HCT116 (cell line): ENCODE measurements at regions not wholly inside any gene's neighbourhood (a gene's known extent, or its start where the extent isn't known, plus 50 kb on each side); places are given as distances from the start of the nearest gene placed in this dataset.

Source experiments
- ATAC-seq: fragments of 200-7000 bp; cut with Tn5 transposase; 2 replicates; pipeline ENCODE4 v1.9.1; 2020; ENCODE audit warnings: mild to moderate bottlenecking, moderate library complexity
- BruUV-seq: library from RNA; stranded (reverse); fragments of 400-500 nt; replicated peaks from 2 replicates; lab custom pipeline; 2021; lab: Mats Ljungman, UMichigan
- CTCF ChIA-PET: fragments of 300-600 bp; sonication (Branson Sonifier 250); formaldehyde crosslinking; loops from one replicate; lab custom pipeline; 2021; ENCODE audit warnings: antibody characterized with exemption; lab: Charles Lee
- POLR2A ChIA-PET: fragments of 300-600, 350-600 bp; sonication (Branson Sonifier 250); formaldehyde crosslinking; loops from one replicate; lab custom pipeline; 2021; ENCODE audit warnings: antibody characterized with exemption; lab: Charles Lee
- RAD21 ChIA-PET, 2 experiments: fragments of 300-600 bp; sonication (Branson Sonifier 250); formaldehyde crosslinking; loops; one replicate each; lab custom pipeline; 2023; ENCODE audit warnings: low total read pairs in 2 of 2; ENCODE audit not compliant: uncharacterized antibody in 2 of 2, unreplicated experiment in 2 of 2, low non-redundant PET in 1 of 2; lab: Charles Lee
- DNase-seq: peaks from one replicate; pipeline ENCODE4 v3.0.0-alpha.2; 2010; ENCODE audit warnings: low read depth, low spot score
- H2AFZ ChIP-seq: fragments of 200-600 bp; shearing (Covaris generic), sonication (generic); 2 replicates; pipeline ENCODE4 v1.6.1; 2017; ENCODE audit warnings: low read depth, mixed run types, mixed read lengths, antibody characterized with exemption, low read length; ENCODE audit not compliant: poor library complexity, severe bottlenecking
- H3K27ac ChIP-seq: 2 replicates; pipeline ENCODE4 v1.5.1; 2012; ENCODE audit warnings: low read depth, low read length
- H3K27me3 ChIP-seq: fragments of 200-600 bp; sonication (generic); 2 replicates; pipeline ENCODE4 v1.6.1; 2016; ENCODE audit warnings: mixed run types, low read length, mixed read lengths; ENCODE audit not compliant: insufficient read depth
- H3K36me3 ChIP-seq, 2 experiments: fragments of 200-500 bp in 1 of 2; fragments of 200-600 bp in 1 of 2; sonication (Bioruptor generic) in 1 of 2; sonication (generic) in 1 of 2; 2 replicates each; pipeline versions ENCODE4 v1.5.1 to v1.6.1; 2014 to 2016; ENCODE audit warnings: low read length in 2 of 2, inconsistent platforms in 1 of 2, mixed read lengths in 1 of 2, mixed run types in 1 of 2; ENCODE audit not compliant: insufficient read depth in 2 of 2, control insufficient read depth in 1 of 2
- H3K4me1 ChIP-seq, 2 experiments: fragments of 200-600 bp in 1 of 2; sonication (generic) in 1 of 2; 2 replicates each; pipeline versions ENCODE4 v1.5.1 to v1.6.1; 2012 to 2017; ENCODE audit warnings: low read length in 2 of 2, inconsistent platforms in 1 of 2, mild to moderate bottlenecking in 1 of 2, mixed read lengths in 1 of 2, mixed run types in 1 of 2, moderate library complexity in 1 of 2; ENCODE audit not compliant: insufficient read depth in 2 of 2, control insufficient read depth in 1 of 2
- H3K4me2 ChIP-seq: fragments of 200-600 bp; sonication (generic); 2 replicates; pipeline ENCODE4 v1.6.1; 2017; ENCODE audit warnings: mixed run types, low read length, mixed read lengths
- H3K4me3 ChIP-seq, 2 experiments: fragments of 200-600 bp in 1 of 2; sonication (generic) in 1 of 2; replicated peaks in 1 of 2; 2 replicates each; pipeline ENCODE4 v1.5.1; 2011 to 2016; ENCODE audit warnings: low read length in 2 of 2, control low read depth in 1 of 2, low read depth in 1 of 2, mild to moderate bottlenecking in 1 of 2, mixed read lengths in 1 of 2, mixed run types in 1 of 2
- H3K79me2 ChIP-seq: fragments of 200-600 bp; sonication (generic); 2 replicates; pipeline ENCODE4 v1.6.1; 2017; ENCODE audit warnings: mild to moderate bottlenecking, mixed run types, low read length, moderate library complexity, mixed read lengths; ENCODE audit not compliant: insufficient read depth
- H3K9ac ChIP-seq: fragments of 200-600 bp; sonication (generic); 2 replicates; pipeline ENCODE4 v1.6.1; 2016; ENCODE audit warnings: low read length, mixed read lengths
- H3K9me2 ChIP-seq: fragments of 200-600 bp; sonication (generic), shearing (Covaris generic); 2 replicates; pipeline ENCODE4 v1.6.1; 2017; ENCODE audit warnings: mixed run types, mild to moderate bottlenecking, moderate library complexity; ENCODE audit not compliant: insufficient read depth
- H3K9me3 ChIP-seq, 2 experiments: fragments of 200-500 bp in 1 of 2; fragments of 200-600 bp in 1 of 2; sonication (Bioruptor generic) in 1 of 2; sonication (generic) in 1 of 2; 2 replicates each; pipeline ENCODE4 v1.6.1; 2014 to 2017; ENCODE audit warnings: low read length in 2 of 2, mixed read lengths in 2 of 2, inconsistent platforms in 1 of 2, low read depth in 1 of 2, mild to moderate bottlenecking in 1 of 2, mixed run types in 1 of 2, moderate library complexity in 1 of 2; ENCODE audit not compliant: control insufficient read depth in 1 of 2, insufficient read depth in 1 of 2
- H4K20me1 ChIP-seq: fragments of 200-600 bp; sonication (generic), shearing (Covaris generic); 2 replicates; pipeline ENCODE4 v1.6.1; 2017; ENCODE audit warnings: mixed run types, mild to moderate bottlenecking, moderate library complexity; ENCODE audit not compliant: insufficient read depth
- ELF1 ChIP-seq: IDR thresholded peaks from 2 replicates; pipeline ENCODE4 v1.6.1; 2012; ENCODE audit warnings: low read depth, borderline replicate concordance
- JUND ChIP-seq: IDR thresholded peaks from 2 replicates; pipeline ENCODE4 v1.6.1; 2012
- MAX ChIP-seq: IDR thresholded peaks from 2 replicates; pipeline ENCODE4 v1.6.1; 2012
- POLR2A ChIP-seq: IDR thresholded peaks from 2 replicates; pipeline ENCODE4 v1.7.0; 2011; ENCODE audit warnings: borderline replicate concordance; ENCODE audit not compliant: insufficient read depth, insufficient read length; ENCODE audit errors: extremely low read depth
- POLR2AphosphoS5 ChIP-seq: IDR thresholded peaks from 2 replicates; pipeline ENCODE4 v1.6.1; 2011; ENCODE audit warnings: mild to moderate bottlenecking, low read depth, low read length, moderate library complexity
- SIN3A ChIP-seq: IDR thresholded peaks from 2 replicates; pipeline ENCODE4 v1.6.1; 2012; ENCODE audit warnings: low read depth
- ZNF274 ChIP-seq: fragments of 200-500 bp; sonication (Bioruptor generic); IDR thresholded peaks from 2 replicates; pipeline ENCODE4 v1.6.1; 2014; ENCODE audit warnings: mild to moderate bottlenecking, low read depth, low read length, inconsistent platforms
- intact Hi-C: fragments of 100-400 bp; cut with micrococcal nuclease; formaldehyde crosslinking; loops from 2 replicates; pipeline ENCODE4 v1.10.0; 2022

DNA sequence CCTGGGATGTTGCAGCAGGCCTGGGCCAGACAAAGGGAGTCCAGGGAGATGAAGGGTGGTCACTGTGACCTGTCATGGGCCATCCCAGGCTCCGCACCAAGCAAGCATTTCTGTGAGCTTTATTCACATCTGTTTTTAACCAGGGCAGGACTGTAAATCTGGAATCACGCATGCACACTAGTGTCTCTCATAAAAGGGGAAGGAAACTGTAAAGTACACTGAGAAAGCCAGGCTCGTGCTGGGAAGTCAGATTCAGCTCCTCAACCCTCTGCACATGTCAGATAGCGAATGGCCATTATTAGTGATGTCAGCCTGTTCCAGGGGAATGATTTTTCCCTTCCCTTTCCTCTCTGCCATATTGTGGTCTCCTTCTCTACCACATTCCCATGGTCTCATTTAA lies 818.6 kb upstream of the RAB6C start:
- POLR2A ChIA-PET: no interaction called here
- Histone ChIP-seq H3K9ac (no peak overlapping the region), H3K27ac (no peak overlapping the region), H3K9me2 (no peaks in the 10 kb centered on the region), H3K27me3 (peaks cover 32% of the 10 kb centered on the region), H3K79me2 (no peaks in the 10 kb centered on the region), H2AFZ (no peak overlapping the region), H3K9me3 (no peaks in the 10 kb centered on the region), H3K4me3 (no peak overlapping the region), H4K20me1 (no peaks in the 10 kb centered on the region), H3K4me1 (no peaks in the 10 kb centered on the region), H3K36me3 (no peaks in the 10 kb centered on the region), H3K4me2 (no peak overlapping the region)
- RAD21 ChIA-PET: no interaction called here
- ATAC-seq: no peak
- DNase-seq: no peak
- BruUV-seq: no TSS peak
- TF ChIP-seq ELF1: no peak
- no peak for TF ChIP-seq MAX
- no peak for TF ChIP-seq POLR2A
- no peak for TF ChIP-seq ZNF274
- CTCF ChIA-PET: no interaction called here
- intact Hi-C loops: no loop called here

DNA sequence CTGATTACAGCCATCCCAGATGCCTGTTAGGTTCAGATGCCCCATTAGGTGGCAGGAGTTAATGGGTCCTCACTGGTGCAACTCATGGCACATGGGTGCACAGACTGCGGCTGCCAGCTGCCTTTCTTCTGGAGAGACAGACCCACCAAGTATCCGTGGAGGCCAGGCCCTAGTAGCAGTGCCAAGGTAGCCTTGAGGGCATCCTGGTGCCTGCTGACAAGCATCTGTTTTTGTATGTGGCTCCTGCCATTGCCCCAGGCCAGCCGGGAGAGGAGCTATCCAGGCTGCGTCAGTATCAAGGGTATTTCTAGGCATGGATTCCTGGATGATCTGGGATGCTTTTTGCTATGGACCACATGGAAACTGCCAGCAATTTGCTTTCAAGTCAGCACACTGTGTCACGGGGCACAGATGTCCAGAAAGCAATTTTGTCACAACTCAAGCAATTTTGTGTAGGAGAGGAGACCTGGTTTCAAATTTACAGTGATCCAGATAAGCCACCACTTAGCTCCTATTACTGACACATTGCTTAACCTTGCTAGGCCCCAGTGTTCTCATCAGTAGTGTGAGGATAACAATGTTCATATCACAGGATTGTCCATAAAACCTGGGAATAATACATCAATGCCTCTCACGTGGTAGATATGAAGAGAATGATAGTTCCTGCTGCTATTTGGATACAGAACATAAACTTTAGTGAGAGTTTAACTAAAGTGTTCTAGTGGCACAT lies 815.1 kb upstream of the RAB6C start:
- ChIA-PET CTCF (no interaction called here), RAD21 (no interaction called here), POLR2A (no interaction called here)
- no peak overlapping the region for H3K4me2 ChIP-seq
- intact Hi-C loops: no loop called here
- H3K4me3 ChIP-seq: no peak overlapping the region
- ATAC-seq: no peak
- no peak overlapping the region for H3K9ac ChIP-seq
- H3K79me2 ChIP-seq: no peaks in the 10 kb centered on the region
- no peak for DNase-seq
- H3K27me3 ChIP-seq: peaks cover 31% of the 10 kb centered on the region
- no peaks in the 10 kb centered on the region for H3K9me3 ChIP-seq
- no peak overlapping the region for H2AFZ ChIP-seq
- H3K9me2 ChIP-seq: no peaks in the 10 kb centered on the region
- no TSS peak for BruUV-seq
- no peaks in the 10 kb centered on the region for H4K20me1 ChIP-seq
- no peak for TF ChIP-seq ELF1
- no peak for TF ChIP-seq JUND
- TF ChIP-seq SIN3A: no peak
- TF ChIP-seq POLR2AphosphoS5: no peak
- no peaks in the 10 kb centered on the region for H3K4me1 ChIP-seq
- H3K27ac ChIP-seq: no peak overlapping the region
- H3K36me3 ChIP-seq: no peaks in the 10 kb centered on the region
